ENCODE measurements at regions not wholly inside any gene's neighbourhood (a gene's known extent, or its start where the extent isn't known, plus 50 kb on each side); places are given as distances from the start of the nearest gene placed in this dataset.

DNA sequence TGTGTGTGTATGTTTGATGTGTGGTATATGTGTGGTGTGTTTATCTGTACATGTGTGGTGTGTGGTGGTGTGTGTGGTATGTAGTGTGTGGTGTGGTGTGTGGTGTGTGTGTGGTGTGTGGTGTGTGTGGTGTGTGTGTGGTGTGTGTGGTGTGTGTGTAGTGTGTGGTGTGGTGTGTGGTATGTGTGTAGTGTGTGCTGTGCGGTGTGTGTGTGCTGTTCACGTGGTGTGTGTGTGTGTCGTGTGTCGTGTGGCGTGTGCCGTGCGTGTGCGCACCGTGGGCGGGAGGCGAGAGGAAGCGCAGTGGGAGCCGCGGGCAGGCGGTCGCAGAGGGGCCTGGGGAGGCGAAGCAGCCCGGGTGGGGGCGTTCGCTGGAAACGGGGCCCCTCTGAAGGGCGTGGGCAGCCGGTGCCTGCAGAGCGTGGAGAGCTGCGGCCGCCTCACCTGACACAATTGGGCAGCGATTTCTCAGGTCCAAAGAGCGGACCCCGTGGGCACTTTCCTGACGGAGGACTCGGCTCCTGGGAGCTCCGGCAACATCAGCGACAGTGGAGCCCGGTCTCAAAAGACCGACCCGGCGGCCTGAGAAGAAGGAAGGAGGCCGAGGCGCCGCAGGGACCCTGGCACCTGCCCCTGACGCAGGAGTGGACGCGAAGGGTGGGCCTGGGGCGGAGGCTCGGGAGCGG, 741.1 kb upstream of the SALL3 start:
- H3K79me2 ChIP-seq (ENCODE audit: insufficient read depth, low read depth, low read length) = no peaks in the 10 kb centered on the region
- no peaks in the 10 kb centered on the region for H4K20me1 ChIP-seq (ENCODE audit: insufficient read depth, low read length)
- H2AFZ ChIP-seq (ENCODE audit: low read length) = no peak overlapping the region
- POLR2A ChIA-PET = no interaction called here
- no peaks in the 10 kb centered on the region for H3K4me1 ChIP-seq (ENCODE audit: insufficient read depth, low read length, poor library complexity, severe bottlenecking)
- CTCF ChIA-PET (ENCODE audit: unreplicated experiment) = no interaction called here
- TF ChIP-seq, protein P1, sequence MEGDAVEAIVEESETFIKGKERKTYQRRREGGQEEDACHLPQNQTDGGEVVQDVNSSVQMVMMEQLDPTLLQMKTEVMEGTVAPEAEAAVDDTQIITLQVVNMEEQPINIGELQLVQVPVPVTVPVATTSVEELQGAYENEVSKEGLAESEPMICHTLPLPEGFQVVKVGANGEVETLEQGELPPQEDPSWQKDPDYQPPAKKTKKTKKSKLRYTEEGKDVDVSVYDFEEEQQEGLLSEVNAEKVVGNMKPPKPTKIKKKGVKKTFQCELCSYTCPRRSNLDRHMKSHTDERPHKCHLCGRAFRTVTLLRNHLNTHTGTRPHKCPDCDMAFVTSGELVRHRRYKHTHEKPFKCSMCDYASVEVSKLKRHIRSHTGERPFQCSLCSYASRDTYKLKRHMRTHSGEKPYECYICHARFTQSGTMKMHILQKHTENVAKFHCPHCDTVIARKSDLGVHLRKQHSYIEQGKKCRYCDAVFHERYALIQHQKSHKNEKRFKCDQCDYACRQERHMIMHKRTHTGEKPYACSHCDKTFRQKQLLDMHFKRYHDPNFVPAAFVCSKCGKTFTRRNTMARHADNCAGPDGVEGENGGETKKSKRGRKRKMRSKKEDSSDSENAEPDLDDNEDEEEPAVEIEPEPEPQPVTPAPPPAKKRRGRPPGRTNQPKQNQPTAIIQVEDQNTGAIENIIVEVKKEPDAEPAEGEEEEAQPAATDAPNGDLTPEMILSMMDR (conservative IDR thresholded peaks at IDR 0.05; ENCODE audit: low read length) = no peak
- TF ChIP-seq EZH2phosphoT487 (IDR thresholded peaks at IDR 0.05; ENCODE audit: borderline replicate concordance, low read depth, low read length) = no peak
- DNase-seq (ENCODE audit: low spot score) = no peak
- no peak overlapping the region for H3K4me2 ChIP-seq (ENCODE audit: low read length)
- no peaks in the 10 kb centered on the region for H3K9me3 ChIP-seq (ENCODE audit: low read length)
- intact Hi-C loops (cut with micrococcal nuclease; ENCODE audit: unreplicated experiment) = no loop called here
- H3K4me3 ChIP-seq (ENCODE audit: low read depth, low read length, poor library complexity, severe bottlenecking) = no peak overlapping the region
- no peaks in the 10 kb centered on the region for H3K36me3 ChIP-seq (ENCODE audit: insufficient read depth, low read length)
- H3K27ac ChIP-seq (ENCODE audit: low read depth, low read length, poor library complexity, severe bottlenecking) = no peak overlapping the region
- BruUV-seq (replicated peaks) = no TSS peak
- H3K9me2 ChIP-seq (ENCODE audit: insufficient read depth, low read length) = no peaks in the 10 kb centered on the region

DNA sequence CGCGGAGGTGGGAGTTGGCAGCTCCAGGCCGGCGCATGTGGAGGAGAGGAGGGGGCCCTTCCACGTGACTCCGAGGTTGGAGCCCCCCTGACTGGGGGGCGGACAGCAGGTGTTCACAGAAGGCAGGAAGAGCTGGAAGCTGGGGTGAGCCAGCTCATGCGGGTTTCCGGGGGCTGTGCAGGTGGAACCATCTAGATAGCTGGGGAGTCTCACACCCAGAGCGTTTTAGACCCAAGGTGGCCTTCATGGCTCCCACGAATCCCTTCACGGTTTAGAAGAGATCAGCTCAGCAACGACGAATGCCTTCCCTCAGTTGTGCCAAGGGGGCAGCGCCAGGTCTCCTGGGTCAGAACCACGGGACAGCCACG, 740.5 kb upstream of the SALL3 start:
- POLR2A ChIA-PET = no interaction called here
- Histone ChIP-seq H2AFZ (ENCODE audit: low read length) (no peak overlapping the region), H3K9me3 (ENCODE audit: low read length) (no peaks in the 10 kb centered on the region), H3K9me2 (ENCODE audit: insufficient read depth, low read length) (no peaks in the 10 kb centered on the region), H3K4me1 (ENCODE audit: insufficient read depth, low read length, poor library complexity, severe bottlenecking) (no peaks in the 10 kb centered on the region), H3K4me2 (ENCODE audit: low read length) (no peak overlapping the region), H3K79me2 (ENCODE audit: insufficient read depth, low read depth, low read length) (no peaks in the 10 kb centered on the region), H4K20me1 (ENCODE audit: insufficient read depth, low read length) (no peaks in the 10 kb centered on the region), H3K27ac (ENCODE audit: low read depth, low read length, poor library complexity, severe bottlenecking) (no peak overlapping the region), H3K36me3 (ENCODE audit: insufficient read depth, low read length) (no peaks in the 10 kb centered on the region), H3K4me3 (ENCODE audit: low read depth, low read length, poor library complexity, severe bottlenecking) (no peak overlapping the region)
- BruUV-seq (replicated peaks) = no TSS peak
- DNase-seq (ENCODE audit: low spot score) = no peak
- TF ChIP-seq, protein P1 (conservative IDR thresholded peaks at IDR 0.05; ENCODE audit: low read length) = no peak
- TF ChIP-seq EZH2phosphoT487 (IDR thresholded peaks at IDR 0.05; ENCODE audit: borderline replicate concordance, low read depth, low read length) = no peak
- intact Hi-C loops (cut with micrococcal nuclease; ENCODE audit: unreplicated experiment) = no loop called here
- CTCF ChIA-PET (ENCODE audit: unreplicated experiment) = no interaction called here

GRCh38 chr18:78240101-78240500, 739.5 kb upstream of the SALL3 start:
- ChIA-PET POLR2A (no interaction called here), CTCF (ENCODE audit: unreplicated experiment) (no interaction called here)
- Histone ChIP-seq H4K20me1 (ENCODE audit: insufficient read depth, low read length) (no peaks in the 10 kb centered on the region), H3K4me1 (ENCODE audit: insufficient read depth, low read length, poor library complexity, severe bottlenecking) (no peaks in the 10 kb centered on the region), H3K9me2 (ENCODE audit: insufficient read depth, low read length) (no peaks in the 10 kb centered on the region), H3K9me3 (ENCODE audit: low read length) (no peaks in the 10 kb centered on the region), H3K27ac (ENCODE audit: low read depth, low read length, poor library complexity, severe bottlenecking) (no peak overlapping the region), H3K36me3 (ENCODE audit: insufficient read depth, low read length) (no peaks in the 10 kb centered on the region), H3K4me2 (ENCODE audit: low read length) (no peak overlapping the region), H2AFZ (ENCODE audit: low read length) (no peak overlapping the region), H3K79me2 (ENCODE audit: insufficient read depth, low read depth, low read length) (no peaks in the 10 kb centered on the region), H3K4me3 (ENCODE audit: low read depth, low read length, poor library complexity, severe bottlenecking) (no peak overlapping the region)
- intact Hi-C loops (cut with micrococcal nuclease; ENCODE audit: unreplicated experiment) = no loop called here
- TF ChIP-seq EZH2phosphoT487 (IDR thresholded peaks at IDR 0.05; ENCODE audit: borderline replicate concordance, low read depth, low read length) = no peak
- TF ChIP-seq, protein P1 (conservative IDR thresholded peaks at IDR 0.05; ENCODE audit: low read length) = no peak
- DNase-seq (ENCODE audit: low spot score) = no peak
- no TSS peak for BruUV-seq (replicated peaks)
